HT1080 (cell line): ENCODE measurements at regions not wholly inside any gene's neighbourhood (a gene's known extent, or its start where the extent isn't known, plus 50 kb on each side); places are given as distances from the start of the nearest gene placed in this dataset.
"Not testable (repeated sequence)": the region's sequence is repeated elsewhere in the genome, so short reads cannot be mapped to it uniquely, and the experiment has no call there.

ENCODE experiments used
- DNase-seq: peaks from one replicate; pipeline ENCODE4 v3.0.0-alpha.2; 2015; ENCODE audit warnings: low read depth

GRCh38 chr9:18269561-18269960, 204.4 kb upstream of the ADAMTSL1 start:
- DNase-seq: no peak

GRCh38 chr9:18274693-18275092, 199.3 kb upstream of the ADAMTSL1 start:
- peak; percentile 8 for DNase-seq

GRCh38 chr9:18275313-18275990, 198.5 kb upstream of the ADAMTSL1 start:
- no peak for DNase-seq

- no peak for DNase-seq
Observed at GRCh38 chr9:18281291-18281690, 192.7 kb upstream of the ADAMTSL1 start.

GRCh38 chr9:18294229-18294628, 179.7 kb upstream of the ADAMTSL1 start:
- DNase-seq: no peak

- DNase-seq: no peak
Observed at GRCh38 chr9:18296702-18297055, 177.3 kb upstream of the ADAMTSL1 start.

- peak; percentile 65 for DNase-seq
Observed at GRCh38 chr9:18297056-18297841, 176.7 kb upstream of the ADAMTSL1 start.

GRCh38 chr9:18299449-18299848, 174.5 kb upstream of the ADAMTSL1 start:
- no peak for DNase-seq

- not testable (repeated sequence) for DNase-seq
Observed at GRCh38 chr9:18305167-18305806, 168.7 kb upstream of the ADAMTSL1 start.

GRCh38 chr9:18314316-18314715, 159.6 kb upstream of the ADAMTSL1 start:
- no peak for DNase-seq

- DNase-seq: peak; percentile 22
Observed at GRCh38 chr9:18317896-18318295, 156.1 kb upstream of the ADAMTSL1 start.

- DNase-seq: no peak
Observed at GRCh38 chr9:18319918-18320445, 154.0 kb upstream of the ADAMTSL1 start.

GRCh38 chr9:18324928-18325745, 148.8 kb upstream of the ADAMTSL1 start:
- DNase-seq: peak; percentile 13

GRCh38 chr9:18325746-18326011, 148.3 kb upstream of the ADAMTSL1 start:
- DNase-seq: not testable (repeated sequence)

- no peak for DNase-seq
Observed at GRCh38 chr9:18327121-18327520, 146.8 kb upstream of the ADAMTSL1 start.

GRCh38 chr9:18330401-18331309, 143.3 kb upstream of the ADAMTSL1 start:
- DNase-seq: peak; percentile 54

- no peak for DNase-seq
Observed at GRCh38 chr9:18331310-18331684, 142.7 kb upstream of the ADAMTSL1 start.

GRCh38 chr9:18331808-18332209, 142.1 kb upstream of the ADAMTSL1 start:
- DNase-seq: no peak

GRCh38 chr9:18333157-18333556, 140.8 kb upstream of the ADAMTSL1 start:
- DNase-seq: peak; percentile 43

- DNase-seq: no peak
Observed at GRCh38 chr9:18335825-18336224, 138.1 kb upstream of the ADAMTSL1 start.

GRCh38 chr9:18338042-18338441, 135.9 kb upstream of the ADAMTSL1 start:
- peak; percentile 67 for DNase-seq
